NOMO-1 treated with DMSO at 0.1 percent for 48 hours (cell line): ENCODE measurements at regions not wholly inside any gene's neighbourhood (a gene's known extent, or its start where the extent isn't known, plus 50 kb on each side); places are given as distances from the start of the nearest gene placed in this dataset.
"Not testable (repeated sequence)": the region's sequence is repeated elsewhere in the genome, so short reads cannot be mapped to it uniquely, and the experiment has no call there.

Source experiments
- DNase-seq: peaks from one replicate; lab custom pipeline; 2025; ENCODE audit not compliant: unreplicated experiment; lab: John Stamatoyannopoulos, UW

GRCh38 chr9:30301271-30301963 is 2083.0 kb upstream of the ACO1 start:
- DNase-seq: no peak

- DNase-seq: no peak
These were observed 2073.7 kb upstream of the ACO1 start for GRCh38 chr9:30310711-30311110.

- DNase-seq: no peak
These were observed 2055.0 kb upstream of the ACO1 start for GRCh38 chr9:30329431-30329830.

GRCh38 chr9:30348904-30349303 is 2035.5 kb upstream of the ACO1 start:
- no peak for DNase-seq

GRCh38 chr9:30349526-30350513 is 2034.6 kb upstream of the ACO1 start:
- DNase-seq: no peak

GRCh38 chr9:30356221-30356620 is 2028.2 kb upstream of the ACO1 start:
- DNase-seq: no peak

- no peak for DNase-seq
These were observed 2022.1 kb upstream of the ACO1 start for GRCh38 chr9:30362373-30362772.

- not testable (repeated sequence) for DNase-seq
These were observed 2018.3 kb upstream of the ACO1 start for GRCh38 chr9:30366140-30366539.

GRCh38 chr9:30382271-30382670 is 2002.2 kb upstream of the ACO1 start:
- DNase-seq: no peak

GRCh38 chr9:30410273-30410672 is 1974.2 kb upstream of the ACO1 start:
- DNase-seq: no peak

GRCh38 chr9:30411571-30411970 is 1972.9 kb upstream of the ACO1 start:
- no peak for DNase-seq

GRCh38 chr9:30459156-30459555 is 1925.3 kb upstream of the ACO1 start:
- no peak for DNase-seq

- no peak for DNase-seq
These were observed 1907.6 kb upstream of the ACO1 start for GRCh38 chr9:30476826-30477225.

GRCh38 chr9:30478684-30479083 is 1905.8 kb upstream of the ACO1 start:
- no peak for DNase-seq

GRCh38 chr9:30482499-30482898 is 1901.9 kb upstream of the ACO1 start:
- no peak for DNase-seq

GRCh38 chr9:30484690-30485089 is 1899.8 kb upstream of the ACO1 start:
- DNase-seq: no peak

- DNase-seq: no peak
These were observed 1879.9 kb upstream of the ACO1 start for GRCh38 chr9:30504502-30504905.

GRCh38 chr9:30505311-30505710 is 1879.1 kb upstream of the ACO1 start:
- DNase-seq: no peak

GRCh38 chr9:30506749-30507148 is 1877.7 kb upstream of the ACO1 start:
- no peak for DNase-seq

- no peak for DNase-seq
These were observed 1877.3 kb upstream of the ACO1 start for GRCh38 chr9:30507166-30507565.

GRCh38 chr9:30511666-30512065 is 1872.8 kb upstream of the ACO1 start:
- DNase-seq: no peak

GRCh38 chr9:30519166-30519565 is 1865.3 kb upstream of the ACO1 start:
- no peak for DNase-seq
